IMR-90 (cell line): ENCODE measurements at regions not wholly inside any gene's neighbourhood (a gene's known extent, or its start where the extent isn't known, plus 50 kb on each side); places are given as distances from the start of the nearest gene placed in this dataset.

Experiments
- ATAC-seq: fragments of 200-7000 bp; cut with Tn5 transposase; 2 replicates; pipeline ENCODE4 v1.9.1; 2020; ENCODE audit warnings: low read depth, mild to moderate bottlenecking, moderate library complexity
- BruUV-seq: library from RNA; stranded (reverse); fragments of 400-500 nt; replicated peaks from 2 replicates; lab custom pipeline; 2021; lab: Mats Ljungman, UMichigan
- CTCF ChIA-PET: fragments of 300-600 bp; formaldehyde crosslinking; extraction: SDS; loops from one replicate; lab custom pipeline; 2021; ENCODE audit warnings: antibody characterized with exemption; lab: Yijun Ruan, JAX
- POLR2A ChIA-PET: fragments of 300-600 bp; sonication (Branson Sonifier 250); formaldehyde crosslinking; loops from one replicate; lab custom pipeline; 2022; ENCODE audit warnings: antibody characterized with exemption; ENCODE audit not compliant: unreplicated experiment; lab: Charles Lee
- DNase-seq: peaks from one replicate; pipeline ENCODE4 v3.0.0; 2013
- H2AFZ ChIP-seq: replicated peaks from 2 replicates; pipeline ENCODE3; 2013; ENCODE audit warnings: low read length, mild to moderate bottlenecking; ENCODE audit not compliant: poor library complexity
- H2AK5ac ChIP-seq: 2 replicates; pipeline ENCODE4 v1.6.1; 2013; ENCODE audit warnings: low read depth, low read length, inconsistent platforms
- H2AK9ac ChIP-seq: replicated peaks from 2 replicates; pipeline ENCODE3; 2013; ENCODE audit warnings: mild to moderate bottlenecking, low read depth, low read length, moderate library complexity; ENCODE audit not compliant: poor library complexity
- H2BK120ac ChIP-seq: 2 replicates; pipeline ENCODE4 v1.6.1; 2013; ENCODE audit warnings: low read depth, low read length, inconsistent platforms
- H2BK15ac ChIP-seq: 3 replicates; pipeline ENCODE4 v1.6.1; 2013; ENCODE audit warnings: low read depth, low read length, inconsistent platforms
- H2BK20ac ChIP-seq: 2 replicates; pipeline ENCODE4 v1.6.1; 2013; ENCODE audit warnings: low read depth, mild to moderate bottlenecking, inconsistent platforms, low read length, moderate library complexity
- H2BK5ac ChIP-seq: 2 replicates; pipeline ENCODE4 v1.6.1; 2013; ENCODE audit warnings: mild to moderate bottlenecking, low read depth, low read length, inconsistent platforms; ENCODE audit not compliant: poor library complexity, severe bottlenecking
- H3K14ac ChIP-seq: replicated peaks from 2 replicates; pipeline ENCODE4 v1.6.1; 2013; ENCODE audit warnings: low read depth, low read length, inconsistent platforms
- H3K18ac ChIP-seq: 2 replicates; pipeline ENCODE4 v1.6.1; 2013; ENCODE audit warnings: low read depth, low read length, control low read depth
- H3K23ac ChIP-seq: 2 replicates; pipeline ENCODE4 v1.6.1; 2013; ENCODE audit warnings: low read depth, low read length, inconsistent platforms
- H3K27ac ChIP-seq: 2 replicates; pipeline ENCODE4 v1.5.1; 2013; ENCODE audit warnings: mild to moderate bottlenecking, control low read depth, low read length; ENCODE audit not compliant: insufficient read depth
- H3K27me3 ChIP-seq: 2 replicates; pipeline ENCODE4 v1.6.1; 2013; ENCODE audit warnings: low read length; ENCODE audit not compliant: control insufficient read depth, insufficient read depth
- H3K36me3 ChIP-seq: 2 replicates; pipeline ENCODE4 v1.6.1; 2013; ENCODE audit warnings: low read length, mixed read lengths; ENCODE audit not compliant: control insufficient read depth, insufficient read depth
- H3K4ac ChIP-seq: 2 replicates; pipeline ENCODE4 v1.6.1; 2013; ENCODE audit warnings: low read depth, low read length, inconsistent platforms
- H3K4me1 ChIP-seq: 2 replicates; pipeline ENCODE4 v1.6.1; 2013; ENCODE audit warnings: low read length, mixed read lengths; ENCODE audit not compliant: control insufficient read depth, insufficient read depth
- H3K4me2 ChIP-seq: 2 replicates; pipeline ENCODE4 v1.6.1; 2013; ENCODE audit warnings: low read depth, mild to moderate bottlenecking, control low read depth, low read length, moderate library complexity
- H3K4me3 ChIP-seq: 2 replicates; pipeline ENCODE4 v1.5.1; 2013; ENCODE audit warnings: low read depth, mild to moderate bottlenecking, control low read depth, low read length, moderate library complexity; ENCODE audit not compliant: insufficient read depth
- H3K56ac ChIP-seq: 2 replicates; pipeline ENCODE4 v1.6.1; 2013; ENCODE audit warnings: low read length, inconsistent platforms; ENCODE audit not compliant: insufficient read depth; ENCODE audit errors: extremely low read depth
- H3K79me1 ChIP-seq, 2 experiments: 2 replicates each; pipeline ENCODE4 v1.6.1; 2013; ENCODE audit warnings: low read length in 2 of 2, inconsistent platforms in 1 of 2, low read depth in 1 of 2
- H3K9ac ChIP-seq: 2 replicates; pipeline ENCODE4 v1.6.1; 2013; ENCODE audit warnings: low read depth, low read length, control low read depth
- H3K9me1 ChIP-seq: 2 replicates; pipeline ENCODE4 v1.6.1; 2013; ENCODE audit warnings: low read length, inconsistent platforms; ENCODE audit not compliant: insufficient read depth
- H3K9me3 ChIP-seq: 2 replicates; pipeline ENCODE4 v1.6.1; 2013; ENCODE audit warnings: low read length; ENCODE audit not compliant: control insufficient read depth, insufficient read depth
- H4K20me1 ChIP-seq: 2 replicates; pipeline ENCODE4 v1.6.1; 2013; ENCODE audit warnings: low read length, inconsistent platforms; ENCODE audit not compliant: insufficient read depth
- H4K5ac ChIP-seq: 2 replicates; pipeline ENCODE4 v1.6.1; 2013; ENCODE audit warnings: mild to moderate bottlenecking, low read depth, low read length, control low read depth
- H4K8ac ChIP-seq, 2 experiments: 2 replicates each; pipeline ENCODE4 v1.6.1; 2013; ENCODE audit warnings: low read depth in 2 of 2, low read length in 2 of 2, control low read depth in 1 of 2, inconsistent platforms in 1 of 2
- H4K91ac ChIP-seq: 2 replicates; pipeline ENCODE4 v1.6.1; 2013; ENCODE audit warnings: low read depth, low read length, inconsistent platforms; ENCODE audit not compliant: insufficient read depth
- BHLHE40 ChIP-seq: fragments of 150-350 bp; IDR thresholded peaks from 2 replicates; pipeline ENCODE4 v1.6.1; 2016; ENCODE audit warnings: mild to moderate bottlenecking, low read depth, low read length
- ELK1 ChIP-seq: fragments of 150-350 bp; IDR thresholded peaks from 2 replicates; pipeline ENCODE4 v1.6.1; 2016; ENCODE audit warnings: low read depth, mild to moderate bottlenecking, low read length, moderate library complexity, borderline replicate concordance
- FOS ChIP-seq: fragments of 150-350 bp; IDR thresholded peaks from 2 replicates; pipeline ENCODE4 v1.6.1; 2016; ENCODE audit warnings: low read depth, low read length
- MAFK ChIP-seq: IDR thresholded peaks from 2 replicates; pipeline ENCODE4 v1.6.1; 2012; ENCODE audit warnings: low read depth, low read length, improper control_type of control experiment
- MAZ ChIP-seq: IDR thresholded peaks from 2 replicates; pipeline ENCODE4 v1.6.1; 2012; ENCODE audit warnings: low read depth, mild to moderate bottlenecking, low read length, improper control_type of control experiment, moderate library complexity, borderline replicate concordance
- MXI1 ChIP-seq: IDR thresholded peaks from 2 replicates; pipeline ENCODE4 v1.6.1; 2012; ENCODE audit warnings: low read depth, mild to moderate bottlenecking, low read length, moderate library complexity, borderline replicate concordance
- NFE2L2 ChIP-seq: fragments of 150-350 bp; IDR thresholded peaks from 2 replicates; pipeline ENCODE4 v1.6.1; 2016; ENCODE audit warnings: low read depth, mild to moderate bottlenecking, low read length
- POLR2A ChIP-seq: IDR thresholded peaks from 2 replicates; pipeline ENCODE4 v1.6.1; 2012; ENCODE audit warnings: mild to moderate bottlenecking, low read depth, low read length
- RAD21 ChIP-seq: IDR thresholded peaks from 2 replicates; pipeline ENCODE4 v1.6.1; 2012; ENCODE audit warnings: low read length, improper control_type of control experiment
- RCOR1 ChIP-seq: IDR thresholded peaks from 2 replicates; pipeline ENCODE4 v1.6.1; 2012; ENCODE audit warnings: mild to moderate bottlenecking, low read length, improper control_type of control experiment; ENCODE audit not compliant: insufficient replicate concordance
- RFX5 ChIP-seq: IDR thresholded peaks from 2 replicates; pipeline ENCODE4 v1.8.0; 2012; ENCODE audit warnings: low read depth, mild to moderate bottlenecking, low read length, moderate library complexity
- SMC3 ChIP-seq: fragments of 150-350 bp; IDR thresholded peaks from 2 replicates; pipeline ENCODE4 v1.6.1; 2016; ENCODE audit warnings: low read depth, mild to moderate bottlenecking, antibody characterized with exemption, low read length, moderate library complexity
- USF2 ChIP-seq: fragments of 150-350 bp; IDR thresholded peaks from 2 replicates; pipeline ENCODE4 v1.6.1; 2017; ENCODE audit warnings: mild to moderate bottlenecking, antibody characterized with exemption, low read length, low read depth
- WGBS, 2 experiments: methylation state at CpG; one replicate each; pipeline versions ENCODE4 v1.1.5 to v1.1.7; 2013; ENCODE audit warnings: missing lambda C conversion rate in 2 of 2; ENCODE audit not compliant: insufficient read length in 1 of 2; ENCODE audit errors: extremely low coverage in 2 of 2; 5-methylcytosine and 5-hydroxymethylcytosine counted together
- dilution Hi-C: fragments of 300-500 bp; cut with HindIII; formaldehyde crosslinking; loops from one replicate; pipeline ENCODE4 v1.14.3; 2018; ENCODE audit warnings: low sequenced_read_pairs; ENCODE audit not compliant: unreplicated experiment
- in situ Hi-C: fragments of 300-500 bp; cut with MboI; formaldehyde crosslinking; loops from 3 replicates; pipeline ENCODE4 v1.14.3; 2019; ENCODE audit warnings: low sequenced_read_pairs, inconsistent platforms, mixed read lengths
- intact Hi-C: fragments of 100-400 bp; cut with micrococcal nuclease; formaldehyde crosslinking; loops from 2 replicates; pipeline ENCODE4 v1.10.0; 2022

GRCh38 chr5:123875561-123876275 is 363.7 kb downstream of the CSNK1G3 start:
- no peaks in the 10 kb centered on the region; the same call in 1 of the 2 replicates for H3K4me1 ChIP-seq
- in situ Hi-C loops (no loop called here), intact Hi-C loops (no loop called here), dilution Hi-C loops (no loop called here)
- TF ChIP-seq SMC3: no peak
- TF ChIP-seq RFX5: no peak
- no peak for TF ChIP-seq MAFK
- TF ChIP-seq RCOR1: no peak
- no peak for TF ChIP-seq USF2
- no peak for TF ChIP-seq POLR2A
- no peak for TF ChIP-seq FOS
- TF ChIP-seq MAZ: no peak
- no peak for TF ChIP-seq RAD21
- TF ChIP-seq BHLHE40: no peak
- TF ChIP-seq ELK1: no peak
- TF ChIP-seq MXI1: no peak
- no peak for TF ChIP-seq NFE2L2
- POLR2A ChIA-PET: no interaction called here
- H3K4me3 ChIP-seq: no peak overlapping the region
- H2AK9ac ChIP-seq: peak overlapping the region; percentile 11
- no peak overlapping the region for H2BK5ac ChIP-seq
- WGBS, 2 experiments: 53% methylated on average over 2 of the region's 7 CpGs; no CpG with 5 or more reads in 1 of the 2 experiments
- ATAC-seq: no peak
- no peak overlapping the region for H4K5ac ChIP-seq
- no peak for DNase-seq
- H4K91ac ChIP-seq: no peak overlapping the region
- 0 out of 3 replicates have a peak overlapping the region, but pooled peaks have one; percentile 29 for H2BK15ac ChIP-seq
- H3K79me1 ChIP-seq: no peaks in the 10 kb centered on the region
- no peak overlapping the region for H3K4me2 ChIP-seq
- H3K36me3 ChIP-seq: no peaks in the 10 kb centered on the region
- H3K56ac ChIP-seq: no peak overlapping the region
- H2BK20ac ChIP-seq: no peak overlapping the region; the same call in 1 of the 2 replicates
- H3K9ac ChIP-seq: no peak overlapping the region
- no peak overlapping the region for H3K18ac ChIP-seq
- no peak overlapping the region for H2AK5ac ChIP-seq
- no peak overlapping the region for H3K23ac ChIP-seq
- no peak overlapping the region for H3K4ac ChIP-seq
- CTCF ChIA-PET: no interaction called here
- no peaks in the 10 kb centered on the region for H4K20me1 ChIP-seq
- H4K8ac ChIP-seq: no peak overlapping the region
- H3K27ac ChIP-seq: no peak overlapping the region
- H3K9me1 ChIP-seq: no peaks in the 10 kb centered on the region
- H3K27me3 ChIP-seq: no peaks in the 10 kb centered on the region
- H2BK120ac ChIP-seq: no peak overlapping the region
- no peak overlapping the region for H3K14ac ChIP-seq
- no peak overlapping the region for H2AFZ ChIP-seq
- no TSS peak for BruUV-seq
- H3K9me3 ChIP-seq: no peaks in the 10 kb centered on the region
